HEK293T (cell line): ENCODE measurements at regions not wholly inside any gene's neighbourhood (a gene's known extent, or its start where the extent isn't known, plus 50 kb on each side); places are given as distances from the start of the nearest gene placed in this dataset.

Experiments
- BHLHE40 ChIP-seq: fragments of 450-650 bp; IDR thresholded peaks from 2 replicates; pipeline ENCODE4 v1.6.1; 2016; ENCODE audit warnings: mild to moderate bottlenecking, moderate library complexity, borderline replicate concordance
- CTBP1 ChIP-seq: fragments of 450-650 bp; IDR thresholded peaks from 2 replicates; pipeline ENCODE4 v1.6.1; 2016; ENCODE audit warnings: borderline replicate concordance
- ELF4 ChIP-seq: fragments of 450-650 bp; IDR thresholded peaks from 2 replicates; pipeline ENCODE4 v1.6.1; 2017; ENCODE audit warnings: antibody characterized with exemption
- FOXK2 ChIP-seq: fragments of 450-650 bp; IDR thresholded peaks from 2 replicates; pipeline ENCODE4 v1.6.1; 2016; ENCODE audit warnings: mild to moderate bottlenecking
- FOXM1 ChIP-seq: fragments of 450-650 bp; IDR thresholded peaks from 2 replicates; pipeline ENCODE4 v1.6.1; 2017; ENCODE audit warnings: mild to moderate bottlenecking, borderline replicate concordance
- L3MBTL2 ChIP-seq: fragments of 450-650 bp; conservative IDR thresholded peaks from 2 replicates; pipeline ENCODE4 v1.6.1; 2016; ENCODE audit warnings: mild to moderate bottlenecking
- LEF1 ChIP-seq: fragments of 450-650 bp; IDR thresholded peaks from 2 replicates; pipeline ENCODE4 v1.6.1; 2017; ENCODE audit warnings: mild to moderate bottlenecking, borderline replicate concordance
- SP1 ChIP-seq: fragments of 450-650 bp; IDR thresholded peaks from 2 replicates; pipeline ENCODE4 v1.6.1; 2017
- SUZ12 ChIP-seq: fragments of 450-650 bp; IDR thresholded peaks from 2 replicates; pipeline ENCODE4 v1.6.1; 2016; ENCODE audit warnings: mild to moderate bottlenecking
- ZNF384 ChIP-seq: fragments of 450-650 bp; IDR thresholded peaks from 2 replicates; pipeline ENCODE4 v1.6.1; 2016
- TF ChIP-seq, protein P1 (sequence below): fragments of 450-650 bp; IDR thresholded peaks from 2 replicates; pipeline ENCODE4 v1.6.1; 2016

DNA sequence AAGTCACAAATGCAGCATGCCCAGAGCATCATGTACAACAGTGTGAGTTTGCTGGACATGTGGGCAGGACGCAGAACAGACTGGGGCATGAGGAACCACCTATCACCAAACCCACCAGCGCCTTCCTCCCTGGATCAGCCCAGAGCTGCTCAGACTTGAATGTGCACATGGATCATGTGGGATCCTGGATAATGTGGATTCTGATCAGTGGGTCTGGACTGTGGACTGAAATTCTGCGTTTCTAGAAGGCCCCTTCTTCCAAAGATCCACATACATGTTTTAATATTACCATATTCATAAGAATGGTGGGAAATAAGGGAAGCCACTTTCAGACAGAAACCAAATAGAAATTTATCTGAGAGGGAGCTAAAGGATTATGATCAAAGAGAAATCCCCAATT lies 85.6 kb upstream of the VPREB1 start:
- TF ChIP-seq, protein P1, sequence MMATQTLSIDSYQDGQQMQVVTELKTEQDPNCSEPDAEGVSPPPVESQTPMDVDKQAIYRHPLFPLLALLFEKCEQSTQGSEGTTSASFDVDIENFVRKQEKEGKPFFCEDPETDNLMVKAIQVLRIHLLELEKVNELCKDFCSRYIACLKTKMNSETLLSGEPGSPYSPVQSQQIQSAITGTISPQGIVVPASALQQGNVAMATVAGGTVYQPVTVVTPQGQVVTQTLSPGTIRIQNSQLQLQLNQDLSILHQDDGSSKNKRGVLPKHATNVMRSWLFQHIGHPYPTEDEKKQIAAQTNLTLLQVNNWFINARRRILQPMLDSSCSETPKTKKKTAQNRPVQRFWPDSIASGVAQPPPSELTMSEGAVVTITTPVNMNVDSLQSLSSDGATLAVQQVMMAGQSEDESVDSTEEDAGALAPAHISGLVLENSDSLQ = no peak
- TF ChIP-seq FOXM1 (no peak), SUZ12 (no peak), LEF1 (no peak), ZNF384 (no peak), CTBP1 (no peak), ELF4 (no peak), SP1 (no peak), L3MBTL2 (no peak), FOXK2 (no peak), BHLHE40 (no peak)
